ENCODE measurements at regions not wholly inside any gene's neighbourhood (a gene's known extent, or its start where the extent isn't known, plus 50 kb on each side); places are given as distances from the start of the nearest gene placed in this dataset.

DNA sequence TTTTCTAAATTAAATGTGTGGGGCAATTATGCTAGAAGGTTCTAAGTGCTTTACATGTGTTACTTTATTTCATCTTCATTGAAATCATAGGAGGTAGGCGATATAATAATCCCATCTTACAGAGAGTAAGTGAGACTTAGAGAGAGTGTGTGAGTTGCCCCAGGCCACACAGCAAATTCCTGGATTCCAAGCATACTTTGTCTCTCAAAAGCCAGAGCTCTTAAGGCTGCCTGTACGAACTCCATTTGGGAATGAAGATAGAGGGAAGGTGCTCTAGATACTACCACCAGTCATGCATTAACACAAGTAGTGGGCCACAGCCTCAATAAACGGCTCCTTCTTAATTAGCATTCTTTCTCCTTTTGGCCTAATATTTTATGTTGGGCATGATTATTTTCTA lies 170.1 kb downstream of the SIPA1L2 start:
- Histone ChIP-seq H3K9me3 (replicated peaks; ENCODE audit: control insufficient read depth, insufficient read depth, low read length) (no peaks in the 10 kb centered on the region), H3K4me2 (ENCODE audit: insufficient read depth, low read length) (no peak overlapping the region), H3K36me3 (ENCODE audit: control insufficient read depth in 2 of 2, extremely low read depth in 1 of 2, insufficient read depth in 2 of 2, low read length in 2 of 2) (no peaks in the 10 kb centered on the region), H3K9me1 (replicated peaks; ENCODE audit: control insufficient read depth, extremely low read depth, insufficient read depth, low read length) (no peaks in the 10 kb centered on the region), H3K27ac (ENCODE audit: insufficient read depth, low read depth, low read length) (no peak overlapping the region), H3K27me3 (ENCODE audit: control insufficient read depth in 2 of 2, insufficient read depth in 2 of 2, low read length in 2 of 2) (no peaks in the 10 kb centered on the region), H2AFZ (ENCODE audit: low read depth, low read length) (no peak overlapping the region), H3K79me2 (ENCODE audit: control insufficient read depth, insufficient read depth, low read length) (no peaks in the 10 kb centered on the region), H4K20me1 (replicated peaks; ENCODE audit: control insufficient read depth, extremely low read depth, insufficient read depth, low read length) (no peaks in the 10 kb centered on the region), H3K9ac (replicated peaks; ENCODE audit: extremely low read depth, insufficient read depth, low read length) (no peak overlapping the region), H3K4me3 (replicated peaks in 1 of 3; ENCODE audit: insufficient read depth in 1 of 3, low read depth in 1 of 3, low read length in 3 of 3) (no peak overlapping the region), H3K4me1 (ENCODE audit: control insufficient read depth, extremely low read depth, insufficient read depth, low read length) (no peaks in the 10 kb centered on the region)
- ChIA-PET CTCF (interaction anchor here (0.6 kb wide), 1 partner anchor 10 kb away, joined by 3 read pairs; no protein-coding TSS in a partner anchor), POLR2A (no interaction called here)
- no peak for FAIRE-seq
- dilution Hi-C loops (cut with MboI; ENCODE audit: extremely low pct_ligation_motif_present, low sequenced_read_pairs) (no loop called here), intact Hi-C loops (cut with micrococcal nuclease) (no loop called here)
- BruUV-seq (replicated peaks) = no TSS peak
- TF ChIP-seq POLR2AphosphoS5 (IDR thresholded peaks at IDR 0.05; ENCODE audit: insufficient read depth, low read depth, low read length) (no peak), POLR2A (IDR thresholded peaks at IDR 0.05; ENCODE audit: low read depth, low read length) (no peak), JUN (IDR thresholded peaks at IDR 0.05; ENCODE audit: borderline replicate concordance, insufficient read depth, insufficient read length, low read depth) (no peak), MYC (IDR thresholded peaks at IDR 0.05; ENCODE audit: low read depth, low read length) (no peak), FOS (IDR thresholded peaks at IDR 0.05; ENCODE audit: borderline replicate concordance, insufficient read depth, low read length) (no peak), GATA2 (IDR thresholded peaks at IDR 0.05; ENCODE audit: insufficient read depth, insufficient read length, low read depth, low read length) (no peak), EZH2 (IDR thresholded peaks at IDR 0.05; ENCODE audit: borderline replicate concordance, low read depth, low read length, severe bottlenecking) (no peak)
- TF ChIP-seq, protein P1, sequence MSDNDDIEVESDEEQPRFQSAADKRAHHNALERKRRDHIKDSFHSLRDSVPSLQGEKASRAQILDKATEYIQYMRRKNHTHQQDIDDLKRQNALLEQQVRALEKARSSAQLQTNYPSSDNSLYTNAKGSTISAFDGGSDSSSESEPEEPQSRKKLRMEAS (IDR thresholded peaks at IDR 0.05; ENCODE audit: insufficient read depth, insufficient read length) = no peak
- TF ChIP-seq, protein P2, sequence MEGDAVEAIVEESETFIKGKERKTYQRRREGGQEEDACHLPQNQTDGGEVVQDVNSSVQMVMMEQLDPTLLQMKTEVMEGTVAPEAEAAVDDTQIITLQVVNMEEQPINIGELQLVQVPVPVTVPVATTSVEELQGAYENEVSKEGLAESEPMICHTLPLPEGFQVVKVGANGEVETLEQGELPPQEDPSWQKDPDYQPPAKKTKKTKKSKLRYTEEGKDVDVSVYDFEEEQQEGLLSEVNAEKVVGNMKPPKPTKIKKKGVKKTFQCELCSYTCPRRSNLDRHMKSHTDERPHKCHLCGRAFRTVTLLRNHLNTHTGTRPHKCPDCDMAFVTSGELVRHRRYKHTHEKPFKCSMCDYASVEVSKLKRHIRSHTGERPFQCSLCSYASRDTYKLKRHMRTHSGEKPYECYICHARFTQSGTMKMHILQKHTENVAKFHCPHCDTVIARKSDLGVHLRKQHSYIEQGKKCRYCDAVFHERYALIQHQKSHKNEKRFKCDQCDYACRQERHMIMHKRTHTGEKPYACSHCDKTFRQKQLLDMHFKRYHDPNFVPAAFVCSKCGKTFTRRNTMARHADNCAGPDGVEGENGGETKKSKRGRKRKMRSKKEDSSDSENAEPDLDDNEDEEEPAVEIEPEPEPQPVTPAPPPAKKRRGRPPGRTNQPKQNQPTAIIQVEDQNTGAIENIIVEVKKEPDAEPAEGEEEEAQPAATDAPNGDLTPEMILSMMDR (IDR thresholded peaks at IDR 0.05; ENCODE audit: extremely low read depth in 1 of 2, insufficient read depth in 1 of 2, low read depth in 1 of 2, low read length in 2 of 2) = no peak
- DNase-seq (ENCODE audit: low read depth, low spot score) = no peak

All from endothelial cell of umbilical vein (primary cell).